OCI-M1 (cell line): ENCODE measurements at regions not wholly inside any gene's neighbourhood (a gene's known extent, or its start where the extent isn't known, plus 50 kb on each side); places are given as distances from the start of the nearest gene placed in this dataset.
A peak's percentile ranks its signal among the peaks of the same experiment; 100 is the strongest.

Experiments
- DNase-seq: peaks from one replicate; lab custom pipeline; 2025; lab: John Stamatoyannopoulos, UW

DNA sequence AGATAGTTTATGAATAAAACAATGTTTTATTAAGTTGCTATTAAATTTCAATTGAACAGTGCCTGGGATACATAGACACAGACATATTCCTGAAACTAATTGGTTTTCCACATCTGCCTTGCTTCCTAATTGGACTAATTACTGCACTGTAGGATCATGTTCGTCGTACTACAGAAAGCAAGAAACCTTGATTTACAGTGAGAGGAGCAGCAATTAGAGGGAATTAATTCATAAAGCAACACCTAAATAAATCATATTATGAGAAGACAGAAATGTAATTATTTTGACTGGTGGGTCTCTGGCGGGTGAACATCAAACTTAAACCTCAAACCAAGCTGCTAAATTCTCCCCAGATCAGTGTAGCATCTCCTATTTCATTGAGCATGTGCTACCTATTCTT lies 124.6 kb upstream of the CAMK1G start:
- DNase-seq: no peak

DNA sequence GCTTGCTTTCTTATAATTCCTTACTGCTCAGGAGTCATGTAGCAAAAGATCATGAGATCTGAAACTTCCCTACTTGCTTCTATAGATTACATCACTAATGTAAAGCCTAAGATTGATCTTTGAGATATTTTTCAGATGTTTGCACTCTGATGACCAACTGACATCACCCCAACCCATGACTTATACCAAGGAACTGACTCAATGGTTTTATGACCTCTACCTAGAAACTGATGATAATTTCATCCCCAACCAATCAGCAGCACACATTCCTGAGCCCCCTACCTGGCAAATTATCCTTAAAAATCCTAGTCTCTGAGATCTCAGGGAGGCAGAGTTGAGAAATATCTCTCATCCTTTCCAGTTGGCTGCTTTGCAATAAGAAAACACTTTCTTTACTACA lies 122.3 kb upstream of the CAMK1G start:
- DNase-seq: no peak

DNA sequence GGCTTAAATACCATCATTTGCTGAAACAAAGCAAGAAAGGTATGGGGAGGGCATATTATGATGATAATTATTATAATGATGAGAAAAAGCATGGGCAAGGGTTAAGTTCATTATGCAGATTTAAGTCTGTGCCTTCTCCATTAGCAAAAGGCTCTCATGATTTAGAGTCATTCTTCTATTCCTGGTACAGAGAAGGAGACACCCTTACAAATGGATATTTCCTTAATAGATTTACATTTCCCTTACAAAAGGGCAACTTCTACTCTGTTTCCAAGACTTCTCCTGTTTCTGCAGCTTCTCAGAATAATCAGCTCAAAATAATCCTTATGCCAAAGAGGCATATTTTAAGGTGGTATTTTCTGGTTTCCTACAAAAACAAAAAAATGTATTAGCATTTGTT lies 121.1 kb upstream of the CAMK1G start:
- DNase-seq: no peak

DNA sequence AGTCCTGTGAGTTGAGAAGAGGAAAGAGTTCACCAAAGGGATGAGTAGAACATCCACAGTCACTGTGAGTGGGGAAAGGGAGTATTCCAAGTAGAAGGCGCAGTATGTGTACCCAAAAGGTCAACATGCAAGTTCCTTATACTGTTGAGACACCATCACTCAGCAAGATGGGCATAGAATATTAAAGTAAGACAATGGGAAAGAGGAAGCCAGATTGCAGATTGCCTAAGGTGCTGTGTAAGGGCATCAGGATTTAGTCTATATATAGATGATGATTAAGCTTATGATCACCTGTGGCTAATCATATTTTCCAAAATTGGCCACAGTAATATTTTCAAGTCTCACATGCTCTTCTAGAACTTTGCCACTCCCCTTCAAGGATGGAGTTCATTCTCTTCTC lies 120.1 kb upstream of the CAMK1G start:
- no peak for DNase-seq

DNA sequence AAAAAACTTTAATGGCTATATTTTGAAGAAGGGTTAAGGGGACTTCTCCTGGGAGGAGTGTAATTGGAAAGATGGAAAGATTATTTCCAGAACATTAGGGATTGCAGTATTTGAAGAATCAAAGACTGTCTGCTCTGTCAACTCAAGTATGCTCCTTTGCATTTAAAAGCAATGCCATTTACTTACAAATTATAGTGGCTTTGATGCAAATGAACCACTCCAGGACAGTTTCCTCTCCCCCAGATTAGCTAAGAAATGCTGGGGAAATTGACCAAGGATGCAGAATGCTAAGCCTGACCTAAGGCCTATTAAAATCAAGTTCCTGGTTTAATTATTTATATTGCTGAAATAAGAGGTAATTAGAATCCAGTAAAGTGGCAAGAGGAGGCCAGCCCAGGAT lies 110.5 kb upstream of the CAMK1G start:
- DNase-seq: no peak

DNA sequence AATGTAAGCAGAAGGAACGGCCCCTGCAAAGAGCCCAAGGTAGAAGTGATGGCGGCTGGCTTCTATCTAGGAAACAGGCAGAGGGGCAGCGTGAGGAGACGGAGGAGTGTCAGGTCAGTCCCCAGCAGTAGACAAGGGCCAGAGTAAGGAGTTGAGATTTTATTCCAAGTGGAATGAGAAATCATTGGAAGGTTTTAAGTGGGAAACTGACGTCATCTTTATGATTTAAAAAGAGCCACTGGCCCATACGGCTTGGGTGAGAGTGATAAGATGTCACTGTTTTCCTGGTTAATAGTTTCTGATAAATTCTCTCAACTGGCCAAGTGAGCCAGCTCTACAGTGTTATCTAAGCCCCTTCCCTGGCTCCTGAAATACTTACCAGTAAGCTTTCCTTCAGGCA lies 103.2 kb upstream of the CAMK1G start:
- no peak for DNase-seq

DNA sequence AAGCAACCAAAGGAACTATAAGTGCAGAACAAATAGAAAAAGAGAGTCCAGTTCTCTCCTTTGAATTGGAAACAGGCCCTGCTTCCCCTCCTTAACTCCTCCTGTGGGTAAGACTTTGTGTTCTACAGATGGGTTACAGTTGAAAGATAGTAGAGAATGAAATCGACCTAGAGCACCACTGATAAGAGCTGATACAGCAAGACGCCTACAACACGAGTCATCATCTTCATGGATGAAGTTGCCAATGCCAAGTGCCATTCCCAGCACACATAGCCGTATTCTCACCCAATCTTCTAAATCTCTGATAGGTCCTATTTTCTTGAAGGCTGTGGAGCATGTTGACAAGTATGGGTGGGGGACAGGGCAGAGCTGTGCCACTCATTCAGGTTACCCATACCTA lies 99.8 kb upstream of the CAMK1G start:
- no peak for DNase-seq

DNA sequence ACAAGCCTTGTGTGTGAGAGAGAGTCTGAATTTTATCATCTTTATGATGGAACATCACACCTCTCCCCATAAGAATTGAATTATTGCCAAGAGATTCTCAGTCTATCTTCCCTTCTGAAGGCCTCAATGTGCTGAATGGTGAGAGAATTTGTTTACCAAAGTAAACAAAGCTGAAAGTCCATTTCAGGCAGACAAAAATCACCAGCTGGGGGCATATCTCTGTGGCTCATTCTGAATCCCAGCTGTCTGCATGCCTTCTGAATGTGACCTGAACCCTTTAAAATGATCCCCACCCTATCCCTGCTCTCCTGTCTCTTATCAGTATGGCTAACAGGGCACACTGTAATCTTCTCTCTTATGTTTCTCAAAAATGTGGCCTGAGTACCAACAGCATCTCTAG lies 99.1 kb upstream of the CAMK1G start:
- DNase-seq: no peak

DNA sequence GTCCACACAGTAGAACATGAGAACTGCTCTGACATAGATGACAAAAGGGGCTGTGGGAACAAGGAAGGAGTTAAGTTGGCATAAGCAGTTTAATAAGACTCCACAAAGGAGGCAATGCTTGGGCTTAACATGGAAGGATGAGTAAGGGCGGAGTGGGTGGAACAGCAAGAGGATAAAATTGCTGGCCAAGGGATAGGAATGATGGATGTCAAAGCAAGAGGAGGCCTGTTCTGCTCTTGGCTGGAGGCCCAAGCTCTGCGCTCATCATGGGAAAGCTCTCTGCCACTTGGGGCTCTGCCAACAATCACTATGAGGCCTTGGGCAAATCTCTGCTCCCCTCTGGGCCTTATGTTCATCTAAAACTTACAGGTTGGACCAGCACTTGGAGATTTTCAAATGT lies 98.3 kb upstream of the CAMK1G start:
- DNase-seq: no peak

DNA sequence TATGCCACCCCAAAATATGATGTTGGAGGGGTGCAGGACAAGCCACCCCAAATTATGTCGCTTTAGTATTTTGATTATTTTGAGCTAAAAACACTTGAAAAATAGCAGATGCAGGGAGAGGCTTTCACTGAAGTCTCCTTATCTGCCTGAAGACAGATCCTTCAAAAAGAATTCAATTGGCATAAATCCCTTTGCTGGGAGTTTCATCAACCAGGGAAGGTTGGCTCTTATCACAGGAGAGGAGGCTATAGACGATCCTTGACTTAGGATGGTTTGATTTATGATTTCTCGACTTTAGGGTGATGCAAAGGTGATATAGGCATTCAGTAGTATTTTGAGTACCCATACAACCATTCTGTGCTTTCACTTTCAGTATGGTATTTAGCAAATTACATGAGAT lies 97.8 kb upstream of the CAMK1G start:
- DNase-seq: no peak

DNA sequence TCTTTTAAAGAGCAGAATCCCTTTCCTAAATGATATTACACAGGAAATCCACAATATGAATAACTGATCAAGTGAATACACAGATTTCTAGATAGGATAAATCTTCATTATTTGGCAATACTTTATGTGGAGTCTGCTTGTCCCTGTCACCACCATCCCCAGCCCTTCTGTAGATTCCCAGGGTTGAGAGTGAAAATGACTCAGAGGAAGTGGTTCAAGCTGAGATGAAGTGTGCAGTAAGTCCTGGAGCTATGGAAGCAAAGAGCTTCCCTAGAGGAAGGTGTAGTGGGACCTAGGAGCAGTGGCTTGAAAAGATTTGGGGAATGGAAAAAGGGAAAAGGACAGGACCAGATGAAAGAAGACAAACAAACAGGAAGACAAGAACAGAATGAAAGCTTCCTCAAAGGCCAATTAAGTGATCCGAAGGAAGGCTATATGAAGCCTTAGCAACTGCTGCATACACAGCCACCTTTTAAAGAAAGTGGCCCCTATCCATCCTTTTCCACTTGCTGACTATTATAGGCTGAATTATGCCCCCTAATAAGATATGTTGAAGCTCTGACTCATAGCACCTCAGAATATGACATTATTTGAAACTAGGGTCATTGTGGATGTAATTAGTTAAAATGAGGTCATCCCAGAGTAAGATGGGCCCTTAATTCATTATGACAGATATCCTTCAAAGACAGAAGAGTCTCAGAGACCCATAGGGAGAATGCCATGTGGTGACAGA lies 96.5 kb upstream of the CAMK1G start:
- no peak for DNase-seq

DNA sequence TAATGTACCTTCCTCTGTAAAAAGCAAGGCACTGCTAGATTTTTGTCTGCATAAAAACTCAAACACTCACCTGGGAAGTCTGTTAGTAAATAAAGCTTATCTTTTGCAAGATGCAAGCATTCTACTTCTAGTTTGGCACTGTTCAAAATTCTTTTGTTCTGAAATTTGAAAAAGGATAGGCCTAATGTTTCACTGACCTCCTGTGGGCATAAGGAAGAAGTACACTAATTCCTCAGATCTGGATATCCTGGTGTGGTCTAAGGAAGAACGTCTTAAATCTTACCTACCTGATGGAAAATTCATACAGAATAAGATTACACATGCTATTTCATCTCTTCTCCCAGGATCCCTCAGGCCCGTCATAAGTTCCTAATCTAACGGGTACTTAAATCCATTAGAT lies 93.5 kb upstream of the CAMK1G start:
- no peak for DNase-seq

DNA sequence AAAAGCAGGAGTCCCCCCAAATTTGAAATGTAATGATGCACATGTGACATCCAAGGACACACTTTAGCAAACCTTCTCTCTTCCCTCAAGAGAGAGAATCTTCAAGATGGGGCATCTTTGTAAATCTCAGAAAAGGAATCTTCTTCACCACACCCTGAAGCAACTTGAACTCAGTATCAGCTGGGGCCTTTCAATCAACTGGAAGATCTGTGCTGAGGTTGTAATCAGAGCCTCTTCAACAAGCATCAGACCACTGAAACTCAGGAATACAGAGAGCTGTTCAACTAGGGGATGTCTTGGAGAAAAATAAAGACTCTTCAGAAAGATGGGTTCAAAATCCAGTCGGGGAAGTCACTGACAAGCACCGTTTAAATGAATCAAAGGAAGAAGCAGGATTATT lies 92.5 kb upstream of the CAMK1G start:
- DNase-seq: no peak

DNA sequence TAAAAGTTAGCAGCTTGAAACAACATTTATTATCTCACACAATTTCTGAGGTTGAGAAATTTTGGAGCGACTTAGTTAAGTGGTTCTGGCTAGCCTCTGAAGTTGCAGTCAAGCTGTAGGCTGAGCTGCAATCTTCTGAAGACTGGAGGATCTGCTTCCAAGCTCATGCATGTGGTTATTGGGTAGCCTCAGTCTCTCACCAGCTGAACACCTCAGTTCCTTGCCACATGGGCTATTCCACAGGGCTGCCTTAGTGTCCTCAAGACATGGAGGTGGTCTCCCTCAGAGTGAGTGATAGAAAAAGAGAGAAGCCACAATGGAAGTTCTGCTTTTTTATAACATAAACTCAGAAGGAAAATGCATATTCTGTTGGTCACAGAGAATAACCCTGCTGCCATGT lies 92.0 kb upstream of the CAMK1G start:
- DNase-seq: no peak

DNA sequence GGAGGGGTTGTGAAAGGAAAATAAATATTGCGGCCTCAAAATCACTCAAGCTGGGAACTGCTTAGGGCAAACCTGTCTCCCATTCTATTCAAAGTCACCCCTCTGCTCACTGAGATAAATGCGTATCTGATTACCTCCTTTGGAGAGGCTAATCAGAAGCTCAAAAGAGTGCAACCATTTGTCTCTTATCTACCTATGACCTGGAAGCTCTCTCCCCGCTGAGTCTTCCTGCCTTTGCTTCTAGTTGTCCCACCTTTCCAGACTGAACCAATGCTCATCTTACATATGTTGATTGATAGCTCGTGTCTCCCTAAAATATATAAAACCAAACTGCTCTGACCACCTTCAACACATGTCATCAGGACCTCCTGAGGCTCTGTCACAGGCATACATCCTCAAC lies 91.6 kb upstream of the CAMK1G start:
- DNase-seq: no peak

DNA sequence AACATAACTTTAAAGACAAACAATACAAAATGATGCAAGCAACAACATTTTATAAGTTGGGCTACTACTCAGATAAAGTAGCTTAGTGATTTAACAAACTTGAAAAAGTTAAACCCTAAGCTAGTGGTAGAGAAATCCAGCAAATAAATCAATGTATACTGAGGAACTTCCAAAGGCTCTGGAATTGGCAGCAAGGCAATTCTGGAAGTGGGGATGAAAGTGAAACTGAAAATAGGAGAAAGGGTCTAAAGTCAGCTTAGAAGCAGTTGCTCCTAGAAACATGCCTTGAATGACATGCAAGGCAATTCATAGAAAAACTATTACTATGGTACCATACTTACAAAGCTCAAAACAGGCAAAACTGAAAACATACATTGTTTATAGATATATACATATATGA lies 90.0 kb upstream of the CAMK1G start:
- peak; percentile 31 for DNase-seq

DNA sequence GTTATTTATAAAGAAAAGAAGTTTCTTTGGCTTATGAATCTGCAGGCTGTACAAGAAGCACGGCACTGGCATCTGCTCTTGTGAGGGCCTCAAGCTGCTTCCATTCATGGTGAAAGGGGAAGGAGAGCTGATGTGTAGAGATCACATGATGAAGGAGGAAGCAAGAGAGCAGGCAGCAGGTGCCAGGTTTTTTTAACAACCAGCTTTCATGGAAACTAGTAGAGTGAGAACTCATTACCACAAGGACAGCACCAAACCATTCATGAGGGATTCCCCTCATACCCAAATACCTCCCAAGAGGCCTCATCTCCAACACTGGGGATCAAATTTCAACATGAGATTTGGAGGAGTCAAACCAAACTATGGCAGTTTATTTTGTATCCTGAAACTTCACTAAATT lies 85.8 kb upstream of the CAMK1G start:
- DNase-seq: no peak

DNA sequence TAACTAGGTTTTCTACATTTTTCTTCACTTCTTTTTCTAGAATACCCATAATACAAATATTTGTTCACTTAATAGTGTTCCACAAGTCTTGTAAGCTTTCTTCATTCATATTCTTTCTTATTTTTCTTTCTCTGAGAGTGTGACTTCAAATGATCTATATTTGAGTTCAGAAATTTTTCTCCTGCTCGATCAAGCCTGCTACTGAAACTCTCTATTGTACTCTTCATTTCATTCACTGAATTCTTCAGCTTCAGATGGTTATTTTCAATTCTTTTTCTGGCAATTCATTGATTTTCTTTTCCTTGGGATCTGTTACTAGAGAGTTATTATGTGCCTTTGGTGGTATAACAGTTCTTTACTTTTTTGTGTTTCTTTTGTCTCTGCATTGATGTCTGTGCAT lies 82.5 kb upstream of the CAMK1G start:
- DNase-seq: no peak

DNA sequence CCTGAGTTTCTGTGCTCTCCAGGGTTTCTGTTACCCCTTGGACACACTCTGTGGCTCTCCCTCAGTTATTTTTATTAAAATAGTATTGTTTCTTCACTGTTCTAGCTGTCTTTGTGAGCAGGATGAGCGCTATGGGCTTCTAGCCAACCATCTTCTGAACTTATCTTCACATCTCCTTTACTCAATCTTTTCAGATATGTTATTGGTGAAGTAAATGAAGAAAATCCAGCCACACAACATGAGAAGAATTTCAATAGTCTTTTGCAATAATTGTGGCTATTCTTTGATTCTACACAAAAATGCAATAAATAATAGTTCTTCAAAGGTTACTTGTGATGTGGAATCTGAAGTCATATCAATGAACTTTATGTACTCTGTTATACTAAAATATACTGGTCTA lies 80.3 kb upstream of the CAMK1G start:
- no peak for DNase-seq

DNA sequence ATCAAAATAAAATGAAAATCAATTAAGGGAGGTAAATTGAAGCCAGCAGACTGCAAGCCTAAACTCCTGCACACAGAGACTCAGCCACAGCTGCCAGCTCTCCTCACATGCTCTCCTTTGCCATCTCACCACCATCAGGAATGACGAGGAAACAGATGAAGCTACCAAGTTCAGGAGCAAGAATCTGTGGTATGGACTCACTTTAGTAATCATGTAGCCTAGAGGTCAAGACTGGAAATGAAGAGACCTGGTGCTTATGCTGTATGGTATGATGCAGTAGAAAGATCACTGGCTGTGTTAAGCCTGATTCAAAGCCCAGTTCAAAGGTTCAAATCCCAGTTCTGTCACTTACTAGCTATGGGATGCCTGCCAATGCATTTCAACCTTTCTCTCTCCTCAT lies 78.9 kb upstream of the CAMK1G start:
- no peak for DNase-seq

DNA sequence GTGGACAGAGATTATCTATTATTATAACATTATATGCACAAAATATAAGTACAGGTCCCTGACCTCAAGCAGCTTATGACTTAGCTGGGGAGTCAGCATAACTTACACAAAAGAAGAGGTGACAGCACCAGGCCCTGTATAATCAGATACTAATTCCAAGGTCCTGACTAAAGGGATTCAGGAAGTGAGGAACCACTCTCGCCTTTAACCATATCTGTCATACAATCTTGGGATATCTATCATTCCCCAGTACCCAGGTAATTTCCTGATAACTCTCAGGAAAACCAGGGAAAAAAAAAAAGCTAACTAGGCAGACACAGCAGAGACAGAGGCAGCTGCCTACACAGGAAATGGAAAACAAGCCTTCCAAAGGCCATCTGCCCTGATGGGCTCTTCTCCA lies 78.5 kb upstream of the CAMK1G start:
- no peak for DNase-seq

DNA sequence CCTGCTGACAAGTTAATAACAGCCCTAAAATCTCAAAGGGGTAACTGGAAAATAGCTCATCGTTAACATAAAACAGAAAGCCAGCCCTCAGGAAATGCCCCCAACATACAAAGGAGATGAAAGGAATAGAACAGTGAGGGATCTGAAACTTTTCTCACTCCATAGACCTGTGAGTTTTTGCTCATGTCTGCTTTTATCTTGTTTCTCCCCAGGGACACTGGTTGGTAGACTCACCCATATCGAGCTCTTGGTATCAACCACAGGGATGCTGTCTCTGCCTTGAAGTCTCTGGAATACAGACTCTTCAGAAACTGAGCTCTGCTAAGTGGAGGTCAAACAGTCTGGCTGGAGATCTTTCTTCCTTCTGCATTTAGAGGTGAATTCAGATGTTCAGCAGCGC lies 77.4 kb upstream of the CAMK1G start:
- no peak for DNase-seq

DNA sequence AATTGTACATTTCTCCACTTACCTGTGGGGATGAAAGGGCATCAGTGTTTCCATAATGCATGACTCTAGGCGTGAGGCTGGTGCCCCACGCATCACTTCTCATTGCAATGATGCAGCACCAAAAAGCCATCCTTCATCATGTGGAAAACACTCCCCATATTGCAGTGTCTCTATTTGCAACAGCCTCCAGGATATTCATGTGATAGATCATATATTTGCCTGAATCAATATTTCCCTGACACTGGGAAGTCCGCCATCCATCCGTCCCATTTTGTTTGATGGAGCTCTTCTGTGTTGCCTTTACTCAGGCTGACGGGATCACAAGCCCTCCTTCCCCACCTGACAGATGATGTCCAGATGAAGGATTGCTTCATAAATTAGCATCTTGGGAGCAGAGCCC lies 74.5 kb upstream of the CAMK1G start:
- no peak for DNase-seq

DNA sequence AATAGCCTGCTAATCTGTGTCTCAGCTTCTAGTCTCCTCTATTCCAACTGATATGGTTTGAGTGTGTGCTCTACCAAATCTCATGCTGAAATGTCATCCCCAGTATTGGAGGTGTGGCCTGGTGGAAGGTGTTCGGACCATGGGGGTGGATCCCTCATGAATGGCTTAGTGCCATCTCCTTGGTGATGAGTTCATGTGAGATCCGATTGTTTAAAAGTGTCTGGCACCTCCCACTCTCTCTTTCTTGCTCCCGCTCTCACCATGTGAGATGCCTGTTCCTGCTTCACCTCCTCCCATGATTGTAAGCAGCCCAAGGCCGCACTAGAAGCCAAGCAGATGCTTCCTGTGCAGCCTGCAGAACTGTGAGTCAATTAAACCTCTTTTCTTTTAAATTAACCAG lies 73.5 kb upstream of the CAMK1G start:
- no peak for DNase-seq

DNA sequence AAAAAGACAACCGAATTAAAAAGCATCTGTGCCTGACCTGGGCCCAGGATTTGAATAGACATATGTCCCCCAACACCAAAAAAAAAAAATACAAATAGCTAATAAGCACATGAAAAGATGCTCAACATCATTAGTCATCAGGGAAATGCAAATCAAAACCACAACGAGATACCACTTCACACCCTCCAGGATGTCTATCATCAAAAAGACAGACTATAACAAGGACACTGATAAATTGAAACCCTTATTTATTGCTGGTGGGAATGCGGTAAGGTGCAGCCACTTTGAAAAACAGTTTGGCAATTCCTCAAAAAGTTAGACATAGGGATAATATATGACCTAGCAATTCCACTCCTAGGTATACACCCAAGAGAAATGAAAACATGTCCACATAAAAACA lies 72.3 kb upstream of the CAMK1G start:
- no peak for DNase-seq
